NCI-H2107 treated with DMSO at 0.1 percent for 48 hours (cell line): ENCODE measurements at regions not wholly inside any gene's neighbourhood (a gene's known extent, or its start where the extent isn't known, plus 50 kb on each side); places are given as distances from the start of the nearest gene placed in this dataset.
"Not testable (repeated sequence)": the region's sequence is repeated elsewhere in the genome, so short reads cannot be mapped to it uniquely, and the experiment has no call there.

Experiments used
- DNase-seq: peaks from one replicate; lab custom pipeline; 2025; ENCODE audit not compliant: unreplicated experiment; lab: John Stamatoyannopoulos, UW

GRCh38 chr21:23951251-23951650 lies 1656.0 kb downstream of the MRPL39 start:
- DNase-seq = no peak

GRCh38 chr21:23950344-23950743 lies 1656.9 kb downstream of the MRPL39 start:
- no peak for DNase-seq

DNA sequence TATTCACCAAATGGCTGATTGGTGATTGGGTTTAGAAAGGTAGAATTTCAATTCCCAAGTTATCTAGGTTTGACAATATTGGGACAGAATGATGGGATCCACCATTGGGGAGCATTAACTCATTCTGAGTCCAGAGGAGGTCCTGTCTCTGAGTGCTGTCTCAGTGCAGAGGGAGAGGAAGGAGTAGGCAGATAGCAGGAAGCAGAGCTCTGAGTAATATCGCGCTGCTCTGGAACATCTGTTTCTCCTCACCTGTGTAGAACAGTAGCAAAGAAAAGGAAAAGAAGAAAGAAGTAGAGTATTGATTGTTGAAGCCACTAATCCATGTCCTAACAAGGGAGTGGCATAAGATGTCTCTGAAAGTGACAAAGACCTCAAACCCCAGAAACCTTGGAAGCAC lies 1657.8 kb downstream of the MRPL39 start:
- DNase-seq = no peak

GRCh38 chr21:23939369-23940065 lies 1667.8 kb downstream of the MRPL39 start:
- DNase-seq = no peak

GRCh38 chr21:23936991-23937390 lies 1670.3 kb downstream of the MRPL39 start:
- DNase-seq = no peak

- DNase-seq = no peak
These were observed 1671.1 kb downstream of the MRPL39 start for GRCh38 chr21:23936224-23936623.

- DNase-seq = no peak
These were observed 1676.7 kb downstream of the MRPL39 start for GRCh38 chr21:23930565-23930964.

DNA sequence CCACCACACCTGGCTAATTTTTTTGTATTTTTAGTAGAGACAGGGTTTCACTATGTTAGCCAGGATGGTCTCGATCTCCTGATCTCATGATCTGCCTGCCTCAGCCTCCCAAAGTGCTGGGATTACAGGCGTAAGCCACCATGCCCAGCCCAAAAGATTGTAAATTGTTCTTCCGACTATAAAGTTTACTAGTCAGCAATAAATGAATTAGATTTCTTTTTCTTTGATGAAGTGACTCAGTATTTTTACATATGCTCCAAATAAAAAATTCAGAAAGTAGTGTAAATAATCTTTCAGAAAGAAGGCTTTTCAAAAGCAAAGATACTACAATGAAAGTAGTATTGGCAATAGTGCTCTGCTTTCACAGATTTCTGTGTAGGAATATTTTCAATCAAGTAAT lies 1680.9 kb downstream of the MRPL39 start:
- not testable (repeated sequence) for DNase-seq

- DNase-seq = no peak
These were observed 1685.4 kb downstream of the MRPL39 start for GRCh38 chr21:23921670-23922418.

- DNase-seq = no peak
These were observed 1706.6 kb downstream of the MRPL39 start for GRCh38 chr21:23900727-23901126.

- no peak for DNase-seq
These were observed 1707.7 kb downstream of the MRPL39 start for GRCh38 chr21:23899561-23899960.

GRCh38 chr21:23890652-23891051 lies 1716.6 kb downstream of the MRPL39 start:
- DNase-seq = no peak

- DNase-seq = no peak
These were observed 1719.5 kb downstream of the MRPL39 start for GRCh38 chr21:23887725-23888306.

GRCh38 chr21:23886828-23887724 lies 1720.2 kb downstream of the MRPL39 start:
- DNase-seq = no peak

GRCh38 chr21:23881783-23882182 lies 1725.5 kb downstream of the MRPL39 start:
- DNase-seq = no peak

DNA sequence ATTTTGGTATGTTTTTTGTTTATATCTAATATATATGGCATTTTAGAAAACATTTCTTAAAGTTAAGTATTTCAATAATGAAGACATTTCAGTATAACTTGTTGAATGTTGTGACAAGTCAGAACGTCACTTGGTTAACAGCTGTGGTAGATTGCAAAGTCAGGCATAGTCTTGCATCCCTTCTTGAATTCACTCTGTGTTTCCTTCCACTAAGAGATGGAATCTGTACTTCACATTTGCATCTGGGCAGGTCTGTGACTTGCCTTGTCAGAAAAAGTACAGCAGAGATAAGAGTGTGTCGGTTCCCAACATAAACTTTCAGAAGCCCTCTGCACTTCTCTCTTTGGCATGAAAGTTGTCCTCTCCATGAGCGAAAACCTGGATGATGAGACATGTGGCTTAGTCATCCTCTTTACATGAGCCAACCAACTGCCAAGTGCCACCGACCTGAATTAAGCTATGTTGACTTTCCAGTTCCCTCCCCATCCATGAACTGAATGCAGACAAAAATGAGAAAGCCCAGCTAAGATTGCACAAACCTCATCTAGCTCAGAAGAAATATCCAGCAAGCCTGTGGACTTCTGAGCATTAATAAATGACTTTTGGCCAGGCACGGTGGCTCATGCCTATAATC lies 1730.2 kb downstream of the MRPL39 start:
- DNase-seq = no peak

- DNase-seq = no peak
These were observed 1733.0 kb downstream of the MRPL39 start for GRCh38 chr21:23874271-23874670.

GRCh38 chr21:23861911-23862504 lies 1745.3 kb downstream of the MRPL39 start:
- no peak for DNase-seq

DNA sequence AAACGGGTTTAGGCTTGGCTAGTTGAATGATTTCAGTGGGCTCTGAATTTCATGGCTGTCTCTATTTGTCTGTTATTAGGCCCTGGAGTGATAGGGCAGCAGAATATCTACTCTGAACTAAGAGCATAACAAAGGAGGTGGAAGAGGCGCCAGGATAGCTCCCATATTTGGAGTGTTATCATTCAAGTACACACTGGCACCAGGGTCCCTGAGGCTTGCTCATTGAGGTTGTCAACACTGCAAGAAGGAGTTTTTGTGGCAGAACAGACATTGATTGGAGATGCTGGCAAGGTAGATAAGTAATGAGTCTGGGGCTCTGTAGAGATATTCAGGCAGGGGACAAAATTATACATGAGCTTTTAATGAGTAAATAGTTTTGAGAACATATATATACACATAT lies 1748.4 kb downstream of the MRPL39 start:
- no peak for DNase-seq

DNA sequence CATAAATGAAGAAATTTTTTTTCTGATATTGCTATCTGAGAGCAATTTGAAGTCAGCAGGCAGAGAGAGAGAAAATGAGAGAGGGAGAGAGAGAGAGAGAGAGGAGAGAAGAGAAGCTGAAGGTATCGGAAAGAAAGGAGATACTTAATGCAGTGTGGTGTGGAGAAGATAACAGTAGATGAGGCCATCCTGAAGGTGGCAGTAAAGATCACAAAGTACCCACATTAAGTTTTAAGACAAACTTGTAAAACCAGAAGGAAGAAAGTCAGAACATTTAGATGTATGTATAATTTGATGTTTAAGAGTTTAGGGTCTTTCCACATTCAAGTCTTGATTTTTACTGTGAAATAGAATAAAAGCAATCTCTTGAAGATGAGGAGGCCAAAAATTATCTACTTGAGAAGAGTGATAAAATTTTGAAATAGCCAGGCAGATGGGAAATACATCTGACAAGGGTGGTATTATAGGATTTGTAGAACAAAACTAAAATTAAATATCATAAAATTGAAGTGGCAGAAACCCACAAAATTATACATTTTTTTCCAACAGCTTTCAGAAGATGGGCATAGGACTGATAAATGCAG lies 1753.4 kb downstream of the MRPL39 start:
- DNase-seq = peak; percentile 2
